ENCODE measurements at regions not wholly inside any gene's neighbourhood (a gene's known extent, or its start where the extent isn't known, plus 50 kb on each side); places are given as distances from the start of the nearest gene placed in this dataset.

- WGBS, 2 donors, result 87 to 94% methylated on average over 1 of the region's 1 CpG
- H3K4me3 ChIP-seq, result no peak overlapping the region
- H3K27me3 ChIP-seq, result no peaks in the 10 kb centered on the region
- H3K36me3 ChIP-seq, result no peaks in the 10 kb centered on the region
- no peak overlapping the region for H3K27ac ChIP-seq
- TF ChIP-seq EP300 (IDR thresholded peaks at IDR 0.05) (no peak), CTCF (IDR thresholded peaks at IDR 0.05) (no peak), POLR2AphosphoS5 (IDR thresholded peaks at IDR 0.05) (no peak), POLR2A (IDR thresholded peaks at IDR 0.05) (no peak)
- H3K9me3 ChIP-seq, result no peaks in the 10 kb centered on the region
- no peak for DNase-seq
- H3K4me1 ChIP-seq, result no peaks in the 10 kb centered on the region
- intact Hi-C loops (cut with DNase I), result no loop called here
Measured at GRCh38 chr5:125189531-125189941, 443.1 kb upstream of the ZNF608 start.

GRCh38 chr5:125190232-125191087, 444.0 kb upstream of the ZNF608 start:
- no peaks in the 10 kb centered on the region for H3K27me3 ChIP-seq
- intact Hi-C loops (cut with DNase I), result no loop called here
- no peak overlapping the region for H3K4me3 ChIP-seq
- H3K27ac ChIP-seq, result no peak overlapping the region
- no peak for TF ChIP-seq CTCF (IDR thresholded peaks at IDR 0.05)
- no peak for TF ChIP-seq EP300 (IDR thresholded peaks at IDR 0.05)
- no peak for TF ChIP-seq POLR2AphosphoS5 (IDR thresholded peaks at IDR 0.05)
- no peaks in the 10 kb centered on the region for H3K4me1 ChIP-seq
- H3K9me3 ChIP-seq, result no peaks in the 10 kb centered on the region
- DNase-seq, result no peak
- WGBS, 2 donors, result 81% methylated on average over 9 of the region's 9 CpGs
- H3K36me3 ChIP-seq, result no peaks in the 10 kb centered on the region

- intact Hi-C loops (cut with DNase I), result no loop called here
- Histone ChIP-seq H3K9me3 (no peaks in the 10 kb centered on the region), H3K4me1 (peaks cover 0 to 32% (median 29%) of the 10 kb centered on the region in 4 donors), H3K27ac (no peak overlapping the region), H3K27me3 (no peaks in the 10 kb centered on the region), H3K36me3 (no peaks in the 10 kb centered on the region), H3K4me3 (no peak overlapping the region)
- WGBS, 2 donors, result 86 to 88% methylated on average over 6 of the region's 6 CpGs
- no peak for DNase-seq
- no peak for TF ChIP-seq EP300 (IDR thresholded peaks at IDR 0.05)
- TF ChIP-seq POLR2AphosphoS5 (IDR thresholded peaks at IDR 0.05), result no peak
- TF ChIP-seq CTCF (IDR thresholded peaks at IDR 0.05), result no peak
- no peak for TF ChIP-seq POLR2A (IDR thresholded peaks at IDR 0.05)
Measured at GRCh38 chr5:125194883-125195282, 448.4 kb upstream of the ZNF608 start.

- peak overlapping the region; percentile 20 to 37 (median 30) for H3K27ac ChIP-seq
Measured at GRCh38 chr5:125196481-125197111, 450.2 kb upstream of the ZNF608 start.

More at GRCh38 chr5:125196481-125197111, 450.2 kb upstream of the ZNF608 start:
- Histone ChIP-seq H3K36me3 (no peaks in the 10 kb centered on the region), H3K9me3 (no peaks in the 10 kb centered on the region), H3K4me3 (no peak overlapping the region), H3K27me3 (no peaks in the 10 kb centered on the region), H3K4me1 (peaks cover 0 to 40% (median 30%) of the 10 kb centered on the region in 4 donors)
- WGBS, 2 donors, result 23 to 68% methylated on average over 13 of the region's 13 CpGs
- TF ChIP-seq POLR2AphosphoS5 (IDR thresholded peaks at IDR 0.05) (no peak), CTCF (IDR thresholded peaks at IDR 0.05) (no peak), POLR2A (IDR thresholded peaks at IDR 0.05) (no peak), EP300 (IDR thresholded peaks at IDR 0.05) (no peak)
- intact Hi-C loops (cut with DNase I), result no loop called here
- DNase-seq, result no peak

Measured in sigmoid colon (tissue), 6 donors.